NCI-H2029 (cell line): ENCODE measurements at regions not wholly inside any gene's neighbourhood (a gene's known extent, or its start where the extent isn't known, plus 50 kb on each side); places are given as distances from the start of the nearest gene placed in this dataset.

Source experiments
- DNase-seq: peaks from one replicate; lab custom pipeline; 2025; lab: John Stamatoyannopoulos, UW

DNA sequence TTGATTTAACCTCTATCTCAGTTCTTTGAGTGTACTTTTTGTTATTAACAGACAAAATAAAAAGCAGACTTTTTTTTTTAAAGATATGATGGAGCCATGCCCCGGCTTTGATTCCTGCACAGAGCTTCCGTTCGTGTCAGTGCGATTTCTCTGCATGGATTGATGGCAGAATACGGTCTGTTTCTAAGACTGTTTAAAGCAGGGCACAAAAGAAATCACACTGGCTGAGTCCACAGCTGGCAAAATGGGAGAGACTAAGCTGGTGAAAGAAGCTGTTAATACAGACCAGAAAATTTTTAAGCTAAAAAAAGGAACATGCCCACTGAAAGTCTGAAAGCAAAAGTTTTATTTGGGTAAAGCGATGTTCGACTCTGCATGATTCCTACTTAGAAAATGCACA lies 501.4 kb upstream of the WWC1 start:
- no peak for DNase-seq

DNA sequence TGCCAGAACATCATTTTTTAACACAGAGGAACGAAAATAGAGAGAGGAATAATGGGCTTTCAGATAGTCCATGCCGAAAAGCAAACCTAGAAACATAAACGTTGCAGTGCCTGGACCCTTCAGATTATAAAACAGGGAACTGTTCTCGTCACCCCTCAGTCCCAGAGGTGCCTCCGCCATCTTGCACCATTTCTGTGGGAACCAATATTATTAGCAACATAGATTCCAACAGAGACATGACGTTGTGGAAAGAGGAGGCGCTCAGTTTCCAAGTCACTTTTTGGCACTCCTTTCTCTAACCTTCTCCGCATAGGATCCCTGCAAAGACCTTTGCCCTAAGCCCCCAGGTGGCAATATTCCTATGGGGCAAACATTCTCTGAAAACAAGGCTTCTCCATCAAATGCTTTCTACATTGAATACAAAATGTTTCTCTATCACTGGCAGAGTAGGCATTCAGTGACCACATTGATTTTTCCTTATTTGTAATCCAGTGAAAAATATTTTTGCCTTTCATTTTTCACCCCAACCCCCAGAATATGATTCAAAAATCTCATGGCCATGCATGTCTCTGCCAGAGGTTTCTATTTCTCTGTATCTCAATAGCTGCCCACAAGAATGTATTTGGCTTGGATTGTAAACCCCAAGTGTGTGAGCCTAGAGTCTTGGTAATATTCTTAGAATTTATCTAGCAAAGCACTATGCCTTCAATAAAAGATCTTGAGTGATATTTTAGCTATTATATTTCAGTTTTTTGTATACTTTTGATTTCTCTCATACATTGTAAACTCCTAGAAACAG lies 500.8 kb upstream of the WWC1 start:
- no peak for DNase-seq

DNA sequence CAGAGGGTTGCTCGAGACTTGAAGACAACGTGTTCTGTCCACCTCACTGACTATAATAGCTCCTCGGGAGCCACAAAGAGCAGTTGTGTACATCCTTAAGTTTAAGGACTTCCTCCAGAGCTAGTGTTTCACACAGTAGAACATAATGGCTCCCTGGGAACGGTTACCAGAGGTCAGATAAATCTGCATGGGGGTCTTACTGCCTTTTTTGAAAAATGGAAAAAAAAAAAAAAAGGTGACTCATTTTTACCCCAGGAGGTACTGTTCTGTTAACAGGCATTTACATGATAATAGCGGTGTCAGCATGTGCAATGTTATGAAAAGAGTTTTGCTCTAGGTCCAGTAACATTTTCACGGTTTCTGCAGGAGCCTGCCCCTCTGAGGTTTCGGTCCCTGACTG lies 498.9 kb upstream of the WWC1 start:
- no peak for DNase-seq

DNA sequence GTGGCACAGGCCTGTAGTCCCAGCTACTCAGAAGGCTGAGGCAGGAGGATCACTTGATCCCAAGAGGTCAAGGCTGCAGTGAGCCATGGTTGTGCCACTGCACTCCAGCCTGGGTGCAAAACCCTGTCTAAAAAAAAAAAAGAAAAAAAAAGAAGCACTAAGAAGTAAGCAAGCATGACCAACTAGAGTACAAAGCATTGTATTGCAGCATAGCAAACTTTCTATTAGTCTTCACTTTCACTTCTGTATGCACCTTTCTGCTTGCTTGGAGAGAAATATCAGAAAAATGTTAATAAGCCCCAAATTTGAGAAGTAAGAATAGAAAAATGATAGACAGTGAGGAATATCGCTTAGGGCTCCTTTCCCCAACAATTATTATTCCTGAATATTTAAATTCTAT lies 497.7 kb upstream of the WWC1 start:
- no peak for DNase-seq

DNA sequence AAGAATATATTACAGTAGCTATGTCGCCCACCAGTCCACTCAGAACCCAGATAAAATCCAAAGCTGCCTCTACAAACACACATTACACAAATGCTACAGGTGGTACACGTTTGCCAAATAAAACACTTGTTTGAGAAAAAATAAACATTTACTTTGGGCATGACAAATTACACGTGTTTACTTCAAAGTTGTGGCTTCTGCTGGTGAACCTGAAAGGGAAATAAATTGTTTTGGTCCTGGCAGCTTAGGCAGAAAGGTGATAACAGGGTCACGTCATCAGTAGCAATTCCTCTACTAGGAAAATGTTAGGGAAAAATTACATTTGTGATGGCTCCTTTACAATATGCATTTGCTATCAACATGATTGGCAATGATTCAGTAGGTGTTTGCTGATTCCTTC lies 497.3 kb upstream of the WWC1 start:
- no peak for DNase-seq

DNA sequence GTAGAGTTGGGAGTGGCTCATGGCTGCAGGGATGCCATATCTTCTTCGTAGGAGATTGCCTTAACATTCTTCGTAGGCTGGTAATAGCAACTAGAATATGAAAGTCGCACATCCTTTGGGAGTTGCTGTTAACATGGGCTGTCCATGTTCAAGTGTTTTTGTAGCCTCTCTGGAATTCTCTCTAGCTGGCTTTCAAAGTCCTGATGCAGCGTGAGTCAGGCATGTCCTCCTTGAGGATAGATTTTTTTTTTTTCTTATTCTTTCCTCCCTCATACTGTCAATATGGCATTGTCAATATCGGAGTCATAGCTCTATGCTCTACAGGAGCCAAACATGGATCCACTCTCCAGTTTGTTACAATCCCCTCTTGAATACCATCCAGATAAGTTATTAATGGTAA lies 494.8 kb upstream of the WWC1 start:
- no peak for DNase-seq

DNA sequence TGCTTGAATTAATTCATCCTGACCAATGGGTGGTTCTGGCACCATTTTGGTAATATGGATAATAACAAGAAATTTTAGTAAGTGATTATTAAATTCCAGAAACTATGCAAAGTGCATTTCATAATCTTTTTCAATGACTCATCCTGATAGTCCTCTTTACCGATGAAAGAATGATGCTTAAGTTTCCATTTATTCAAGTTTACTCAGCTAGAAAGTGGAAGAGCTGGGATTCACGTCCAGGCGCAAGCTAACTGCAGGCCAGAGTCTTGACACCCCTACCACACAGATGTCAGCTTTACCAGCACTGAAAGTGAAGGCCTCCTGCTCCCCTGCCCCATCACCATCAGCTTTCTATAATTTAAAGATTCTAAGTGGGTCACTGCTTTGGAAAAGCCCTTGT lies 493.5 kb upstream of the WWC1 start:
- no peak for DNase-seq

DNA sequence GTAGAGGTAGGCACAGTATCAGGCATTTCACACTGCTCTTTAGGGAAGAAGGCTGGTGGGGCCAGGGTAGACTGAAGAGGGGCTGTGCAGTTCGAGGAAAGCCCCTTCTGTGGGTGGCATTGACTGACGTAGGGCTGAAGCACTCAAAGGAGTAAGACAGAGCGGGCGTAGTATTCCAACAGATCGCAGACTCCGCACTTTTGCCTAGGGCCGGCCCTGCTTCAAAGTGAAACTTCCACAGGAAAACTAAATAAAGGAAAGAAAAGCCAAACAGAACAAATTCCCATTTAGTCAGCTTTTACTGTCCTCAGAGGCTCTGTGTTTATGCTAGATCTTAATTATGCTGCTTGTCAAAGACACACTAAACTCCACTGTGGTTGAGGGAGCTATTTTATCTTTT lies 493.0 kb upstream of the WWC1 start:
- no peak for DNase-seq

DNA sequence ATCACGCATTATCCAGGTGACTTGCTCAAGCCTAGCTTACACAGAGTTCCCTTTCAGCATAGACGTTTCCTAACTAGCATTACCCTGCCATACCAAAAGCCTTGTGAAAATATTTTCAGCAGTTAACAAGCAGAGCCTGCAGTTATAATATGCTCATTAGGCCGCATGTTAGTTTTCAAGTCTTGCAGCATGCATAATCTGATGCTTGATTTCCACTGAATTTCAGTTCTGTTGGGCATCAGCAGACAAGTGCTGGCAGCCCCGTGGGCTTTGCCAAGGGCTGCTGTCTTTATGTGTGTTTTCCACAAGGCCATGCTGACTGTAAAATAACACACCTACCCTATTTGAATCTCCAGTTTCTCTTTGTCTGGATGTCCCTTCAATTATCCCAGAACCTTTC lies 491.0 kb upstream of the WWC1 start:
- no peak for DNase-seq

DNA sequence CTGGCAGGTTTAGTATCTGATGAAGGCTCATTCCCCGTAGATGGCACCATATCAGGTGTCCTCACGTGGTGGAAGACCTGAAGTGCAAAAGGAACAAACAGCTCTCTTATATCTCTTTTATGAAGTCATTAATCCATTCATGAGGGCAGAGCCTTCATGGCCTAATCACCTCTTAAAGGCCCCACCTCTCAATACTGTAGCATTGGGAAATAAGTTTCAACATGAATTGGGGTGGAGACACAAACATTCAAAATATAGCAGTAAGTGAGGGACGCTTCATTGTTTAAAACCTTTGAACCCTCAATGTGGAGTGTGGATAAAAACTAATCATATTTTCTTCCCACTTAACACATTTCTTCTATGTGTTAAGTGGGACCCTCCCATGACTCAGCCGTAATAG lies 489.4 kb upstream of the WWC1 start:
- DNase-seq: no peak

DNA sequence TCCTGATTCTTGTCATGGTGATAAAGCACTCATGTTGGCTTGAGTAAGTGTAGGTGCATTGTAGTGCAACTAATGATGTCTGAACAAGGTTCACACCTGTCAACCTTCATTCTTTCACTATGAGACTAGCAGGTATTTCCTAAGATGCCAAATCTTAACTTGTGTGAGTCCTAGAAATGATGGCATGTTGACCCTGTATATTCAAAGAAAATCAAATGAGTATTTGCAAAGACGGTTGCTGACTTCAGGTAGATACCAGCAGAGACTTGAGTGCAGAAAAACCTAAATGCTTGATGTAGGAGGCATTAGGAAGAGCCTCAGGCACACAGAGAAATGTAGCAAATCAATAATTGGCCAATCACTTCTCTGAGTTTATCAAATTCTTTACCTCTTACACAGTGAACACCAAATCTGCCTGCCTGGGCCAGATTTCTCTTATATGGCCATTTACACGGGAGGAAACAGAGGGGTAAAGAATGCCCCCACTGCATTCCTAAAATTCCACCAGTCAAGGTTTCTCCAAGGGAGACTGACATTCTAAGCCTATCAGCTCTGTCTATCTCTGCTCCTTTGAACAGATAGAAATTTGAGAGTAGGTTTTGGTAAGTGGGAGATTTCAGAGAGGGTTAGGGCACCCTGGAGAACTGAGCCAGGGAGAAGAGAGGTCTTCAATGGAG lies 488.6 kb upstream of the WWC1 start:
- DNase-seq: no peak

DNA sequence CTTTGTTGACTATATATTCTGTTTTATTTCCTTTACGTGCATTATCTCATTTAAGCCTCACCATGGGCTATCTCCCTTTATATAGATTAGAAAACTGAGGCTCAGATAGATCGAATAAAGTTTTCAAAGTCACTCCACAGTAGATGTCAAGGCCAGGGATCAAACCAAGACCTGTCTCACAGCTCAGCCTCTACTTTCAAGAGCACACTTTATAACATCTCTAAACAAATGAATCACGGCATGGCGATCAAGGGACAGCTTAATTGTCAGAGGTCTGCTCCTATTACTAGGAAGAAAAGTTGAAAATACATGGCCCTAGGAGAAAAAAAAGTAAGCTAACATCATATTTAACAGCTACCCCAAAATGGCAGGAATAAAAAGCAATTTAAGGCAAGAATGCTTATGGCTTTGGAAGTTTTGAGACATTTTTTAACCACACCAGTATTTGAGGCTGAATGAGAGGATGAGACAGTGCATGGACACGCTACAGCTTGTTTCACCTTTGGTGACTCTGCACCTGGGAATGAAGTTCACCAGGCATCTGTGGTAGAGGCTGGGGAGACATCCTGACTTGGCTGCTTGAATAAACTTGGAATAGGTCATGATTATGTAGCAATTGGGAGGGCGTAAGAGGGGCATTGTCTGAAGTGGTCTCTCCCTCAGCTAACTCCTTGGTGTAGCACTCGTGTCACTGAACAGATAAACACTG lies 486.8 kb upstream of the WWC1 start:
- DNase-seq: no peak

DNA sequence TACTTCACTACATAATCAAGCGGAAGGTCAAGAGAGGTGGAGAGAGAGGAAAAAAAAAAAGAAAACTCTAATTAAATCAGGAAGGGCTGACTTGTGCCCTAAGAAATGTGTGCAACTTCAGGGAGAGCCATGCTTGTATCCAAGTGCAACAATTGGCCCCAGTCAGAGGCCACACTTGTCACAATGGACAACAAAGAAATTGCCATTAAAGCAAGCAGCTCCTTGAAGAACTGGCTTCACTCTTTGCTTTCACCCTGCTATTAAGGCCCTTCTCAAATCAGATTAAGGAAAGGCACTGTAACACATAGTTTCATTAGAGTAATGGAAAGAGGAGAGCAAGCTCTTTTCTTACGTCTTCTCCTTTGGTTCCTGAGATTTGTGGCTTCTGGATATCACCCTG lies 480.9 kb upstream of the WWC1 start:
- no peak for DNase-seq

DNA sequence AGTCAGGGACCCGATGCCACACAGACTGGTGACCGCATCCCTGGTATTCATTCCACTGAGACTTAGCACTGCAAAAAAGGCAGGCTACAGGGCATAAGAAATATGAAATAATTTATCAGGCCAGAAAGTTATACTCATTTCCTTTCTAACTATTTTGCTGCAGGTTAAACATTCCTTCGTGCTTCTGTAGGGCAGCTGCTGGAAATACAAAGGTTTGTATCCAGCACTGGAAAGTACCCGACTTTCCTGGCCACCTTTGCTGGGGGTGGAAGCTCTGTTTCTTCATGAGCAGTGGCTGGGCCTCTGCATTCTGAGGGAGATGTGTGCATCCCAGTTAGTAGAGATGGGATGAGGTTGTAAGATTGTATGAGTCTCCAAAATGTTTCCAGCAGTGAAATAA lies 478.6 kb upstream of the WWC1 start:
- DNase-seq: no peak

DNA sequence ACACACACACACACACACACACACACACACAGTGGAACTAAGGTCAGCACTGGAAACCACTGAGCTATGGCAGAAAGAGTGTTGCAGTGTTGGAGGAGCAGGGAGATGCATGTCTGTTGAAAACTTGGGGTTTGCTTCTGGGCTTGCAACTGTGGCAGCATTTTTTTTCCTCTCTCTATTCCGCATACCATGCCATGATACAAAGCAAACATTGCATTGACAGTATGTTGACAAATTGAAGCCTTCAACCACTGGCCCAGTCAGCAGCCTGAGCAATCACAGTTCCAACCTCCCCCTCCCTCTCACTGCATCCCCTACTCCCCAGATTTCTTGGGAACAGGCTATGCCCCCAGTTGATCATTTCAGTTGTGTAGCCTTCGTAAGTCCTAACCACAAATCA lies 478.1 kb upstream of the WWC1 start:
- no peak for DNase-seq

DNA sequence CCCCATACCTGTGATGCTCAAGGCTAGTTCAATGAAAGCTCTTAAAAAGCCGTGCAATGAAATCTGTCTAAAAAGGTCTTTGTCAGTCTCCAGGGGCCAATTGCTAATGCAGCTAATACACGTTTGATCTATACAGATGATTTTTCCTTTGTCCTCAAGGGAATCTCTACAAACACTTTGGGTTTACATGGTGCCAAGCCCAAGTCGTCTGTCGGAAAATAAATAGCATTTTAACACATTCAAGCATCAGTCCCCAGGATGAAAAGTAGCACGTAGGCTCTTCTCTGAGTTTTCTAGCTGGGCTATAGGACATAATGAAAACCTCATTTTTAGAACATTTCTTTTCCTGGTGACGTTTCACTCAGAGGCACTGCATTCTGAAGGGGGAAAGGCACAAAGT lies 477.4 kb upstream of the WWC1 start:
- no peak for DNase-seq

DNA sequence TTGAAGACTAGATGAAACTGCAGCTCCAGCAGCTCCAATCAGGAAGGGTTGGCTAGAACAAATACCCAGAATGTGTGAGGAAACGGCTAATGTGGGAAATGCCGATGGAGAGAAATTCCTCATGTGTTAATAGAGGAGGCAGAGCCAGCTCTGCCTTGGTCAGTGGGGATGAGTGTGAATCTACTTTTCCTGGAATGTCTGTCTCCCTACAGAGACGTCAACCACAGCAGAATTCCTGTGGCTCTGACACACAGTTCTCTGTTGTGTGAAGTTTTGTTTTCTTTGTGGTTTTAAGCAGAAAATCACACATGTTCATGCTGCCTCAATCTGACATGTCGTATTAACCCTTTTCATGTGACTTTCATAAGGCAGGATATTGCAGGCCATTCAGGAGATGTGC lies 476.6 kb upstream of the WWC1 start:
- DNase-seq: no peak

DNA sequence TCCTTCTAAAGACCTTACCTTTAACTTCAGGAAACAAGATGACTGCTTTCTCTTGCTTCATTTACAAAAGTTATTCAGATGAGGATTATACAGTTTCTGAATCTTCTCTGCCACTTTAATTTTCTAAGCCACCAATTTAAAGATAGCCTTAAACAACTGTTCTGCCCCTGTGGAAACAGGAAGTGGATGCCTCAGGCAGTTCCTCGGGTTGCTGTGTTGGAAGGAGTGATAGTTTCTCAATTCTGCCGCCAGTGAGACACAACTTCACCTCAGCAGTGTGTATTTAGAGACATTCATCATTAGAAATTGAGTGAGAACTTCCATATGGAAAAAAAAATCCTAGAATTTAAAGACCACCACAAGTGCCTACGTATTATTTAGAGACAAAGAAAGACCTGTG lies 475.1 kb upstream of the WWC1 start:
- DNase-seq: no peak

DNA sequence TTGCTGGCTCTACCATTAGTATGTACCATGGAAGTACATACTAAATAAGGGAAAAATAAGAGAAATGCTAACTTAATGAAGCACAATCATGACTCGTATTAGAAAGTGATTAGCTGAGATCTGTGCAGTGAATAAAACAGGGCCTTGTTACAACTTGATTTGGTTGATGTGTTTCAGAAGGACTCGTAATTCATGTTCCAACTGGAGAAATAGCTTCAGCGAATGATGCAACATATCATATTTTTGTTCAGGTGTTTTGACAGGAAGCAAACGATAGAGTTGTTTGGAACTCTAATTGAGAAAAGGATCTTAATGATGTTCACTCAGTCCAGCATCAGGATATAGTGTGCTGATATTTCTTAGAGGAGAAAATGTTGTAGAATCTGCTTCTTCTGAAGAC lies 474.6 kb upstream of the WWC1 start:
- DNase-seq: no peak

DNA sequence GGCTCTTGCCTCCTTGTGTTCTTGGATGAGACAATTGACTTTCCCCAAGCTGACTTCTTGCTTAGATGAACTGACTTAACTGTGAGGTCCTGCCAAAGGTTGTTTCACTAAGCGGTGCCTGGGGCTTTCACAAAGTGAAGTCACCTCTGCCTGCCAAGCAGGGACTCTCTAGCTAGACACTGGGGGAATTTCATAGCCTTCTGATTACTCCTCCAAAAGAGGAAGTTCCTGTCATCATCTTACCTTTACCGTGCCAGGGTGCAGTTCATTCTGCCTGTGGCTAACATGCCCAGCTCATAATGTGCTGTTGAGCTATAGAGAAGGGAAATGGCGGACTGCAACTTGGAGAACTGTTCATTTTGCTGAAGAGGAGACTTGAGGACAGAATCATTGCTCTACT lies 472.0 kb upstream of the WWC1 start:
- DNase-seq: no peak

DNA sequence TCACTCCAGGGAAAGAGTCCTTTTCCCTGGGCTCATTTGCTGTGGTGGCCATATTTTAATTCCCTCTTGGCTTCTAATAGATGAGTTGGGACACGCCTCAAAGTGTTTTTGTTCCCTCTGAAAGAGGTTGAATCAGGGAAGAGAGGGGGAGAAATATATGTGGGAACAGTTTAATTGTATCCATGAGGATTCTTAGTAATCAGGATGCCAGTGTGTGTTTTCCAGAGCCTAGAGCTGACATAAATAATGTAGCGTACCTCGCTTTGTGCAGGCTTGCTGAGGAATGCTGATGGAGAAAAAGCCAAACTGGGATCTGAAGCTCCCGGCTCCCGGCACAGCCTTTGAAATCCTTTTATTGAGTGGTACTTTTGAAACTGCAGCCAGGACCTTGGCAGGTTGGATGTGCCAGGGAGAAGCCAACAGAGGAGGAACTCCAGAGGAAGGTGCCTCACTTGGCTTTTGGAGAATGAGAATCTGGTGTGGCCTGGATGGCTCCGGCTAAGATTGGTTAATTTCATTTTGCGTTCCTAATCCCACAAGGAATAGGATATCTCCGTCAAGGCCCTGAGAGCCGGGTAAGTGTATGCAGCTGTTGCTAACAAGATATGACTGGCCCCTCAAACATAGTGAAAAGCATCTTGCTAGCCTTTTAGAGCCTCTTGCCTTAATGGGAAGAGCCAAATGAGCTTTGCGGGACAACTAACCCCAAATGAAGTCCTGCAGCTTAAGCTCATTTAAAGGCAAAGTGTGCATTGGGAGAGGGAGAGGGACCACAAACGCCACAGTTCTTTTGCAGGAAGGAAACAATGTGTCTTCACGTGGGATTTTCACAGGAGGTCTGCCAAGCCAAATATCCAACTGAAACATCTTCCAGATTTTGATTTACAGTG lies 471.1 kb upstream of the WWC1 start:
- no peak for DNase-seq

DNA sequence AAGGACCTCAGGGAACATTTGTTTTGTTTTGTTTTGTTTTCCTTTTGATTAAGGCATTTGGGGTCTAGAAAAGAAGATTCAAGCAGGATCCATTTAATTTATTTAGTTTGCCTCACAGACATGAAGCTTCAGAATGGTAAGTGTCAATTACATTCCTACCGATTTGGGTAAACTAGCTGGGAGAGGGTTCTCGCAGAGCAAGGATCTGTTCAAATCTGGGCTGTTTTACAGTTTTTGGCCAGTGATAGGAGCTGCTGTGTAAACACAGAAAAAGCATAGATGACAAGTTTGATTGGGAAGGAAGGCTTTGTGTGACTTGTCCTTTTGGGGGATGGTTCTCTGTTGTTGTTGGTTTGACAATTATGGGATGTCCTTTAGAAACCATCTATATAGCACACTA lies 470.3 kb upstream of the WWC1 start:
- no peak for DNase-seq
